ENCODE measurements at regions not wholly inside any gene's neighbourhood (a gene's known extent, or its start where the extent isn't known, plus 50 kb on each side); places are given as distances from the start of the nearest gene placed in this dataset.

DNA sequence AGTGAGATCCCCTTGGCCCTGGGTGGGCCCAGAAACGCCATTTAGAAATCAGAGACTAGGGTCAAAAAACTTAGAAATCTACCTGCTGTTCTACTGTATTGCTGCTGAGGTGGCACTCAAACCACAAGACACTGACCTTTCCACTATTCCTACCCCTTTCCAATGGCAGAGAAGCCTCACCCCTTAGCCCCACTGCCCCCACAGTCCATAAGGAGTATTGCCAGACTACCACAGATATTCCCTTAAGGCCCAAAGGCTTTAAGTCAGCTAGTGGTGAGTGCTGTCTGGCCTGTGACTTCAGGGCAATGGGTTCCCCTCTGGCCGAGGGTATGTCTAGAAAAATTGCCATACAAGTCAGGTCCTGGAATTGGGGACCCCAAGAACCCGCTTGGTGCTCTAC is 656.1 kb downstream of the COL12A1 start:
- TF ChIP-seq, protein P1, sequence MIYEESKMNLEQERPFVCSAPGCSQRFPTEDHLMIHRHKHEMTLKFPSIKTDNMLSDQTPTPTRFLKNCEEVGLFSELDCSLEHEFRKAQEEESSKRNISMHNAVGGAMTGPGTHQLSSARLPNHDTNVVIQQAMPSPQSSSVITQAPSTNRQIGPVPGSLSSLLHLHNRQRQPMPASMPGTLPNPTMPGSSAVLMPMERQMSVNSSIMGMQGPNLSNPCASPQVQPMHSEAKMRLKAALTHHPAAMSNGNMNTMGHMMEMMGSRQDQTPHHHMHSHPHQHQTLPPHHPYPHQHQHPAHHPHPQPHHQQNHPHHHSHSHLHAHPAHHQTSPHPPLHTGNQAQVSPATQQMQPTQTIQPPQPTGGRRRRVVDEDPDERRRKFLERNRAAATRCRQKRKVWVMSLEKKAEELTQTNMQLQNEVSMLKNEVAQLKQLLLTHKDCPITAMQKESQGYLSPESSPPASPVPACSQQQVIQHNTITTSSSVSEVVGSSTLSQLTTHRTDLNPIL (CRISPR knock-in tag; IDR thresholded peaks at IDR 0.05; ENCODE audit: low read depth) = no peak
- TF ChIP-seq ZNF70 (CRISPR knock-in tag; IDR thresholded peaks at IDR 0.05) (no peak), TOX (CRISPR knock-in tag; IDR thresholded peaks at IDR 0.05; ENCODE audit: borderline replicate concordance) (no peak), ZFP30 (CRISPR knock-in tag; IDR thresholded peaks at IDR 0.05) (no peak)
- TF ChIP-seq, protein P2, sequence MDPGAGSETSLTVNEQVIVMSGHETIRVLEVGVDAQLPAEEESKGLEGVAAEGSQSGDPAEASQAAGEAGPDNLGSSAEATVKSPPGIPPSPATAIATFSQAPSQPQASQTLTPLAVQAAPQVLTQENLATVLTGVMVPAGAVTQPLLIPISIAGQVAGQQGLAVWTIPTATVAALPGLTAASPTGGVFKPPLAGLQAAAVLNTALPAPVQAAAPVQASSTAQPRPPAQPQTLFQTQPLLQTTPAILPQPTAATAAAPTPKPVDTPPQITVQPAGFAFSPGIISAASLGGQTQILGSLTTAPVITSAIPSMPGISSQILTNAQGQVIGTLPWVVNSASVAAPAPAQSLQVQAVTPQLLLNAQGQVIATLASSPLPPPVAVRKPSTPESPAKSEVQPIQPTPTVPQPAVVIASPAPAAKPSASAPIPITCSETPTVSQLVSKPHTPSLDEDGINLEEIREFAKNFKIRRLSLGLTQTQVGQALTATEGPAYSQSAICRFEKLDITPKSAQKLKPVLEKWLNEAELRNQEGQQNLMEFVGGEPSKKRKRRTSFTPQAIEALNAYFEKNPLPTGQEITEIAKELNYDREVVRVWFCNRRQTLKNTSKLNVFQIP (CRISPR knock-in tag; IDR thresholded peaks at IDR 0.05; ENCODE audit: borderline replicate concordance, low read depth) = no peak
- TF ChIP-seq, protein P3, sequence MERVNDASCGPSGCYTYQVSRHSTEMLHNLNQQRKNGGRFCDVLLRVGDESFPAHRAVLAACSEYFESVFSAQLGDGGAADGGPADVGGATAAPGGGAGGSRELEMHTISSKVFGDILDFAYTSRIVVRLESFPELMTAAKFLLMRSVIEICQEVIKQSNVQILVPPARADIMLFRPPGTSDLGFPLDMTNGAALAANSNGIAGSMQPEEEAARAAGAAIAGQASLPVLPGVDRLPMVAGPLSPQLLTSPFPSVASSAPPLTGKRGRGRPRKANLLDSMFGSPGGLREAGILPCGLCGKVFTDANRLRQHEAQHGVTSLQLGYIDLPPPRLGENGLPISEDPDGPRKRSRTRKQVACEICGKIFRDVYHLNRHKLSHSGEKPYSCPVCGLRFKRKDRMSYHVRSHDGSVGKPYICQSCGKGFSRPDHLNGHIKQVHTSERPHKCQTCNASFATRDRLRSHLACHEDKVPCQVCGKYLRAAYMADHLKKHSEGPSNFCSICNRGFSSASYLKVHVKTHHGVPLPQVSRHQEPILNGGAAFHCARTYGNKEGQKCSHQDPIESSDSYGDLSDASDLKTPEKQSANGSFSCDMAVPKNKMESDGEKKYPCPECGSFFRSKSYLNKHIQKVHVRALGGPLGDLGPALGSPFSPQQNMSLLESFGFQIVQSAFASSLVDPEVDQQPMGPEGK (CRISPR knock-in tag; IDR thresholded peaks at IDR 0.05; ENCODE audit: borderline replicate concordance) = no peak

Measured in SK-N-SH treated with all-trans-retinoic acid at 6 μM for 48 hours (cell line).